ENCODE measurements at regions not wholly inside any gene's neighbourhood (a gene's known extent, or its start where the extent isn't known, plus 50 kb on each side); places are given as distances from the start of the nearest gene placed in this dataset.

GRCh38 chr2:217451666-217452065, 551.1 kb downstream of the TNS1 start:
- FAIRE-seq (no peak), DNase-seq (ENCODE audit: low read depth, low spot score) (no peak)
- no peaks in the 10 kb centered on the region for H3K9me1 ChIP-seq (ENCODE audit: control insufficient read depth, extremely low read depth, insufficient read depth, low read length)
- H3K36me3 ChIP-seq (ENCODE audit: control insufficient read depth in 2 of 2, extremely low read depth in 1 of 2, insufficient read depth in 2 of 2, low read length in 2 of 2): no peaks in the 10 kb centered on the region
- H3K27ac ChIP-seq (ENCODE audit: control insufficient read depth, insufficient read depth, low read length): no peak overlapping the region
- H3K4me2 ChIP-seq (ENCODE audit: control insufficient read depth, extremely low read depth, insufficient read depth, low read depth, low read length): no peak overlapping the region
- H4K20me1 ChIP-seq (ENCODE audit: control insufficient read depth, extremely low read depth, insufficient read depth, low read length): no peaks in the 10 kb centered on the region
- H3K9ac ChIP-seq (ENCODE audit: control insufficient read depth, extremely low read depth, insufficient read depth, low read length): no peak overlapping the region
- no peaks in the 10 kb centered on the region for H3K4me1 ChIP-seq (ENCODE audit: control insufficient read depth, extremely low read depth, insufficient read depth, low read length)
- no peaks in the 10 kb centered on the region for H3K79me2 ChIP-seq (ENCODE audit: control insufficient read depth, insufficient read depth, low read length)
- H3K27me3 ChIP-seq (ENCODE audit: control insufficient read depth, extremely low read depth, insufficient read depth, low read length): no peaks in the 10 kb centered on the region
- dilution Hi-C loops (cut with MboI; ENCODE audit: extremely low pct_ligation_motif_present, low sequenced_read_pairs): no loop called here
- no peaks in the 10 kb centered on the region for H3K9me3 ChIP-seq (ENCODE audit: control insufficient read depth, low read depth, low read length)
- no peak for TF ChIP-seq EZH2 (IDR thresholded peaks at IDR 0.05; ENCODE audit: low read length)
- no peak for TF ChIP-seq CTCF (optimal IDR thresholded peaks at IDR 0.05 in 1 of 3, IDR thresholded peaks at IDR 0.05 in 1 of 3, conservative IDR thresholded peaks at IDR 0.05 in 1 of 3; ENCODE audit: extremely low read depth in 1 of 3, insufficient read depth in 2 of 3, low read length in 3 of 3)
- H2AFZ ChIP-seq (ENCODE audit: control insufficient read depth, low read length): no peak overlapping the region
- H3K4me3 ChIP-seq (ENCODE audit: control insufficient read depth in 2 of 3, extremely low read depth in 1 of 3, insufficient read depth in 2 of 3, low read depth in 1 of 3, low read length in 3 of 3): no peak overlapping the region

GRCh38 chr2:217449444-217449843, 553.4 kb downstream of the TNS1 start:
- Histone ChIP-seq H3K36me3 (ENCODE audit: control insufficient read depth in 2 of 2, extremely low read depth in 1 of 2, insufficient read depth in 2 of 2, low read length in 2 of 2) (no peaks in the 10 kb centered on the region), H3K9me1 (ENCODE audit: control insufficient read depth, extremely low read depth, insufficient read depth, low read length) (no peaks in the 10 kb centered on the region), H3K9me3 (ENCODE audit: control insufficient read depth, low read depth, low read length) (no peaks in the 10 kb centered on the region), H3K4me3 (ENCODE audit: control insufficient read depth in 2 of 3, extremely low read depth in 1 of 3, insufficient read depth in 2 of 3, low read depth in 1 of 3, low read length in 3 of 3) (no peak overlapping the region), H3K4me1 (ENCODE audit: control insufficient read depth, extremely low read depth, insufficient read depth, low read length) (no peaks in the 10 kb centered on the region), H3K79me2 (ENCODE audit: control insufficient read depth, insufficient read depth, low read length) (no peaks in the 10 kb centered on the region), H2AFZ (ENCODE audit: control insufficient read depth, low read length) (no peak overlapping the region), H3K27me3 (ENCODE audit: control insufficient read depth, extremely low read depth, insufficient read depth, low read length) (no peaks in the 10 kb centered on the region), H3K27ac (ENCODE audit: control insufficient read depth, insufficient read depth, low read length) (no peak overlapping the region), H4K20me1 (ENCODE audit: control insufficient read depth, extremely low read depth, insufficient read depth, low read length) (no peaks in the 10 kb centered on the region), H3K4me2 (ENCODE audit: control insufficient read depth, extremely low read depth, insufficient read depth, low read depth, low read length) (no peak overlapping the region), H3K9ac (ENCODE audit: control insufficient read depth, extremely low read depth, insufficient read depth, low read length) (no peak overlapping the region)
- no peak for TF ChIP-seq EZH2 (IDR thresholded peaks at IDR 0.05; ENCODE audit: low read length)
- no peak for TF ChIP-seq CTCF (optimal IDR thresholded peaks at IDR 0.05 in 1 of 3, IDR thresholded peaks at IDR 0.05 in 1 of 3, conservative IDR thresholded peaks at IDR 0.05 in 1 of 3; ENCODE audit: extremely low read depth in 1 of 3, insufficient read depth in 2 of 3, low read length in 3 of 3)
- DNase-seq (ENCODE audit: low read depth, low spot score): no peak
- dilution Hi-C loops (cut with MboI; ENCODE audit: extremely low pct_ligation_motif_present, low sequenced_read_pairs): no loop called here
- FAIRE-seq: no peak

All from keratinocyte (primary cell).